PC-3 (cell line): ENCODE measurements at regions not wholly inside any gene's neighbourhood (a gene's known extent, or its start where the extent isn't known, plus 50 kb on each side); places are given as distances from the start of the nearest gene placed in this dataset.

Source experiments
- CTCF ChIP-seq: fragments of 300-600 bp; sonication (generic); conservative IDR thresholded peaks from 2 replicates; pipeline ENCODE4 v1.5.1; 2017; ENCODE audit warnings: antibody characterized with exemption, low read depth, mild to moderate bottlenecking, low read length
- EZH2 ChIP-seq: fragments of 300-600 bp; sonication (generic); IDR thresholded peaks from one replicate; pipeline ENCODE4 v1.6.1; 2017; ENCODE audit warnings: antibody characterized with exemption, mild to moderate bottlenecking, low read length; ENCODE audit not compliant: unreplicated experiment
- EZH2phosphoT487 ChIP-seq: fragments of 300-600 bp; sonication (generic); IDR thresholded peaks from 2 replicates; pipeline ENCODE4 v1.6.1; 2018; ENCODE audit warnings: mild to moderate bottlenecking, antibody characterized with exemption, low read length, borderline replicate concordance

GRCh38 chr5:51227963-51228470 is 155.2 kb upstream of the ISL1 start:
- TF ChIP-seq CTCF (no peak), EZH2 (no peak), EZH2phosphoT487 (no peak)
